Panc1 (cell line): ENCODE measurements at regions not wholly inside any gene's neighbourhood (a gene's known extent, or its start where the extent isn't known, plus 50 kb on each side); places are given as distances from the start of the nearest gene placed in this dataset.

Source experiments
- ATAC-seq: fragments of 200-7000 bp; cut with Tn5 transposase; 2 replicates; pipeline ENCODE4 v1.9.1; 2020; ENCODE audit warnings: mild to moderate bottlenecking, moderate library complexity
- BruUV-seq: library from RNA; stranded (reverse); fragments of 400-500 nt; replicated peaks from 2 replicates; lab custom pipeline; 2021; lab: Mats Ljungman, UMichigan
- CTCF ChIA-PET: fragments of 300-600 bp; sonication (Branson Sonifier 250); formaldehyde crosslinking; loops from one replicate; lab custom pipeline; 2022; ENCODE audit warnings: antibody characterized with exemption; lab: Charles Lee
- POLR2A ChIA-PET: fragments of 300-600 bp; sonication (Branson Sonifier 250); formaldehyde crosslinking; loops from one replicate; lab custom pipeline; 2022; ENCODE audit warnings: antibody characterized with exemption; lab: Charles Lee
- DNase-seq: peaks from one replicate; pipeline ENCODE4 v3.0.0-alpha.2; 2010; ENCODE audit warnings: low read depth, low spot score
- H3K27ac ChIP-seq: 2 replicates; pipeline ENCODE4 v1.5.1; 2011; ENCODE audit warnings: mild to moderate bottlenecking, low read length, inconsistent platforms
- H3K27me3 ChIP-seq: fragments of 200-500 bp; sonication (Bioruptor generic); 2 replicates; pipeline ENCODE4 v1.6.0; 2014; ENCODE audit warnings: low read length, inconsistent platforms; ENCODE audit not compliant: control insufficient read depth, insufficient read depth
- H3K36me3 ChIP-seq: fragments of 200-500 bp; sonication (Bioruptor generic); 2 replicates; pipeline ENCODE4 v1.5.1; 2014; ENCODE audit warnings: inconsistent platforms, mild to moderate bottlenecking, low read length, moderate library complexity; ENCODE audit not compliant: control insufficient read depth, insufficient read depth
- H3K4me1 ChIP-seq: 2 replicates; pipeline ENCODE4 v1.5.1; 2011; ENCODE audit warnings: inconsistent platforms, mild to moderate bottlenecking, low read length, moderate library complexity; ENCODE audit not compliant: control insufficient read depth, insufficient read depth
- H3K4me3 ChIP-seq, 2 experiments: 2 replicates each; pipeline ENCODE4 v1.5.1; 2011 to 2012; ENCODE audit warnings: low read depth in 2 of 2, low read length in 2 of 2, mild to moderate bottlenecking in 2 of 2, inconsistent platforms in 1 of 2, moderate library complexity in 1 of 2
- H3K9me3 ChIP-seq: fragments of 200-500 bp; sonication (Bioruptor generic); 2 replicates; pipeline ENCODE4 v1.5.1; 2014; ENCODE audit warnings: low read depth, mild to moderate bottlenecking, inconsistent platforms, low read length, moderate library complexity; ENCODE audit not compliant: control insufficient read depth, insufficient read depth
- POLR2AphosphoS5 ChIP-seq: IDR thresholded peaks from 2 replicates; pipeline ENCODE4 v1.6.1; 2012; ENCODE audit warnings: mild to moderate bottlenecking, low read depth, low read length, moderate library complexity
- SIN3A ChIP-seq: IDR thresholded peaks from 2 replicates; pipeline ENCODE4 v1.6.1; 2012; ENCODE audit warnings: low read depth, mild to moderate bottlenecking, low read length, moderate library complexity, borderline replicate concordance; ENCODE audit not compliant: insufficient read depth
- TCF7L2 ChIP-seq: IDR thresholded peaks from 2 replicates; pipeline ENCODE4 v1.6.1; 2011; ENCODE audit warnings: mild to moderate bottlenecking, low read depth, low read length, inconsistent platforms
- in situ Hi-C: cut with HindIII; loops from 2 replicates; pipeline ENCODE4 v1.10.0; 2016; ENCODE audit warnings: low sequenced_read_pairs, low pct_unique_long_range_greater_than_20kb
- intact Hi-C: fragments of 100-400 bp; cut with micrococcal nuclease; formaldehyde crosslinking; loops from one replicate; pipeline ENCODE4 v1.10.0; 2022; ENCODE audit not compliant: unreplicated experiment
- TF ChIP-seq, protein P1 (sequence below), 2 experiments: IDR thresholded peaks; 2 replicates each; pipeline ENCODE4 v1.6.1; 2011 to 2012; ENCODE audit warnings: low read depth in 2 of 2, control low read depth in 1 of 2, low read length in 1 of 2, mild to moderate bottlenecking in 1 of 2, moderate library complexity in 1 of 2; ENCODE audit not compliant: insufficient read depth in 1 of 2
- TF ChIP-seq, protein P2 (sequence below): fragments of 450-650 bp; IDR thresholded peaks from 2 replicates; pipeline ENCODE4 v1.5.1; 2017; ENCODE audit warnings: mild to moderate bottlenecking

DNA sequence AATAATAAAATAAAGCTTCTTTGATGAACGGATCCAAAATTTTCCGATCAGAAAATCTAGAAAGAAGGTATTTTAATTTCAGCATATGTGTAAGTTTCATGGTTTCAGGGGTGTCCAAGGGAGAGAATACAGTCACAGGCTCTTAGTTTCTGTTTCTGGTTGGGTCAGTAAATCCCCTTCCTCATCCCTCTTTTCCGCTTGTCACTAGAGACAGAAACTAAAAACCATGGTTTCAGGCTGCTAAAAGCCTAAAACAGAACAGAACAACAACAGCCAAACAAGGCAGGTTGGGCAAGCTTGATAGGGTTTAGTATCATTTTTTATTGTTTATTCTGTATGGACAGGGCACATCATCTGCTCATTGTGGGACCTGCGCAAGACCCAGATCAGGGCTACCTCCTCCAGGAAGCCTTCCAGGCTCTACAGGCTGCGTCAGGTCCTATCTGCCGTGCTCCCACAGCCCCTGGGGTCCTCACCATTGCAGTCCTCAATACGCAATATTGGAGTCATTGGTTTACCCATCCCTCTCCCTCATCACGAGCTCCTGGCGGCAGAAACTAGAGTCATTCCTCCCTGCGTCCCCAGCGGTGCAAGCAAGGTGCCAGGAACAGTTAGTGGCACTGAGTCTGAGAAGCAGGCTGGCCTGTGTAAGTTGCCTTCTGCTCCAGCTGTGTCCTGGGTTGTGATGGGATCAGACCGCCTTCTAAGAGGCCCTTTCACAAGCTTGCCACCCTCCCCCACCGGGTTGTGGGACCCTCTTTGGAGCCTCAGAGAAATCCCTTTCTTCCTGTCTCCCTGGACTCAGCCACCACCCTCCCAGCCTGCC, 70.2 kb upstream of the CUX1 start:
- H3K9me3 ChIP-seq, result no peaks in the 10 kb centered on the region
- no peak for ATAC-seq
- intact Hi-C loops, result no loop called here
- H3K4me3 ChIP-seq, result no peak overlapping the region
- no peak overlapping the region for H3K27ac ChIP-seq
- no peaks in the 10 kb centered on the region for H3K36me3 ChIP-seq
- ChIA-PET POLR2A (no interaction called here), CTCF (interaction anchor here (0.6 kb wide), 1 partner anchor 74 kb away, joined by 5 read pairs; no protein-coding TSS in a partner anchor)
- DNase-seq, result no peak
- in situ Hi-C loops, result no loop called here
- H3K4me1 ChIP-seq, result peaks cover 27% of the 10 kb centered on the region
- no TSS peak for BruUV-seq
- H3K27me3 ChIP-seq, result no peaks in the 10 kb centered on the region
- TF ChIP-seq, protein P1, sequence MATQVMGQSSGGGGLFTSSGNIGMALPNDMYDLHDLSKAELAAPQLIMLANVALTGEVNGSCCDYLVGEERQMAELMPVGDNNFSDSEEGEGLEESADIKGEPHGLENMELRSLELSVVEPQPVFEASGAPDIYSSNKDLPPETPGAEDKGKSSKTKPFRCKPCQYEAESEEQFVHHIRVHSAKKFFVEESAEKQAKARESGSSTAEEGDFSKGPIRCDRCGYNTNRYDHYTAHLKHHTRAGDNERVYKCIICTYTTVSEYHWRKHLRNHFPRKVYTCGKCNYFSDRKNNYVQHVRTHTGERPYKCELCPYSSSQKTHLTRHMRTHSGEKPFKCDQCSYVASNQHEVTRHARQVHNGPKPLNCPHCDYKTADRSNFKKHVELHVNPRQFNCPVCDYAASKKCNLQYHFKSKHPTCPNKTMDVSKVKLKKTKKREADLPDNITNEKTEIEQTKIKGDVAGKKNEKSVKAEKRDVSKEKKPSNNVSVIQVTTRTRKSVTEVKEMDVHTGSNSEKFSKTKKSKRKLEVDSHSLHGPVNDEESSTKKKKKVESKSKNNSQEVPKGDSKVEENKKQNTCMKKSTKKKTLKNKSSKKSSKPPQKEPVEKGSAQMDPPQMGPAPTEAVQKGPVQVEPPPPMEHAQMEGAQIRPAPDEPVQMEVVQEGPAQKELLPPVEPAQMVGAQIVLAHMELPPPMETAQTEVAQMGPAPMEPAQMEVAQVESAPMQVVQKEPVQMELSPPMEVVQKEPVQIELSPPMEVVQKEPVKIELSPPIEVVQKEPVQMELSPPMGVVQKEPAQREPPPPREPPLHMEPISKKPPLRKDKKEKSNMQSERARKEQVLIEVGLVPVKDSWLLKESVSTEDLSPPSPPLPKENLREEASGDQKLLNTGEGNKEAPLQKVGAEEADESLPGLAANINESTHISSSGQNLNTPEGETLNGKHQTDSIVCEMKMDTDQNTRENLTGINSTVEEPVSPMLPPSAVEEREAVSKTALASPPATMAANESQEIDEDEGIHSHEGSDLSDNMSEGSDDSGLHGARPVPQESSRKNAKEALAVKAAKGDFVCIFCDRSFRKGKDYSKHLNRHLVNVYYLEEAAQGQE (IDR thresholded peaks at IDR 0.05; ENCODE audit: insufficient read depth in 1 of 2, low read depth in 2 of 2, low read length in 1 of 2), result no peak
- TF ChIP-seq, protein P2, sequence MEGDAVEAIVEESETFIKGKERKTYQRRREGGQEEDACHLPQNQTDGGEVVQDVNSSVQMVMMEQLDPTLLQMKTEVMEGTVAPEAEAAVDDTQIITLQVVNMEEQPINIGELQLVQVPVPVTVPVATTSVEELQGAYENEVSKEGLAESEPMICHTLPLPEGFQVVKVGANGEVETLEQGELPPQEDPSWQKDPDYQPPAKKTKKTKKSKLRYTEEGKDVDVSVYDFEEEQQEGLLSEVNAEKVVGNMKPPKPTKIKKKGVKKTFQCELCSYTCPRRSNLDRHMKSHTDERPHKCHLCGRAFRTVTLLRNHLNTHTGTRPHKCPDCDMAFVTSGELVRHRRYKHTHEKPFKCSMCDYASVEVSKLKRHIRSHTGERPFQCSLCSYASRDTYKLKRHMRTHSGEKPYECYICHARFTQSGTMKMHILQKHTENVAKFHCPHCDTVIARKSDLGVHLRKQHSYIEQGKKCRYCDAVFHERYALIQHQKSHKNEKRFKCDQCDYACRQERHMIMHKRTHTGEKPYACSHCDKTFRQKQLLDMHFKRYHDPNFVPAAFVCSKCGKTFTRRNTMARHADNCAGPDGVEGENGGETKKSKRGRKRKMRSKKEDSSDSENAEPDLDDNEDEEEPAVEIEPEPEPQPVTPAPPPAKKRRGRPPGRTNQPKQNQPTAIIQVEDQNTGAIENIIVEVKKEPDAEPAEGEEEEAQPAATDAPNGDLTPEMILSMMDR, result no peak
- no peak for TF ChIP-seq SIN3A
- no peak for TF ChIP-seq POLR2AphosphoS5

DNA sequence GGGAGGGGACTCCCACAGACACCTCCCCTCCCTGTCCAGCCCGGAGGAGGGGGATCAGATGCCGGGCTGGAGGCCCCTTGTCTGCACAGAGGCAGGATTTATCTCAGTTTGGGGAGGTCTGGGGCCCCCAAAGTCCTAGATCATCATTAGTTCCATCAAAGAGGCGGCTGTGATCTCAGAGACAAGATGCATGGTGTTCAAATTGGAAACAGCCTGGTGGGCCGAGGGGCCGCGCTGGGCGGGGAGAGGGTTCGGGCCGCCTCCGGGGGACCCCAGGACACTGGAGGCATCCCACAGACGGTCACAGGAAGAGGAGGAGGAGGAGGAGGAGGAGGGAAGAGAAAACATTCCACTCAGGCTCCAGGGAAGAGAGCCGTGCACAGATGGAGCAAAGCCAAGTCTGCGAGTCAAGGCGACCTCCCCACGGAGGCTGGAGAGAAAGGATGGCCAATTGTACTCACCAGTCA, 69.5 kb upstream of the CUX1 start:
- Histone ChIP-seq H3K4me1 (peaks cover 21% of the 10 kb centered on the region), H3K4me3 (no peak overlapping the region), H3K36me3 (no peaks in the 10 kb centered on the region), H3K9me3 (no peaks in the 10 kb centered on the region), H3K27ac (no peak overlapping the region), H3K27me3 (no peaks in the 10 kb centered on the region)
- intact Hi-C loops (no loop called here), in situ Hi-C loops (no loop called here)
- no peak for DNase-seq
- no TSS peak for BruUV-seq
- TF ChIP-seq SIN3A, result no peak
- no peak for TF ChIP-seq TCF7L2
- TF ChIP-seq, protein P1 (IDR thresholded peaks at IDR 0.05; ENCODE audit: insufficient read depth in 1 of 2, low read depth in 2 of 2, low read length in 1 of 2), result no peak
- TF ChIP-seq POLR2AphosphoS5, result no peak
- TF ChIP-seq, protein P2, result no peak
- ChIA-PET POLR2A (no interaction called here), CTCF (interaction anchor here (0.6 to 0.7 kb wide), 2 partner anchors 73 to 206 kb away, joined by 5 to 8 read pairs; no protein-coding TSS in a partner anchor)
- no peak for ATAC-seq
